IPS DF 6.9 (cell line): ENCODE measurements at regions not wholly inside any gene's neighbourhood (a gene's known extent, or its start where the extent isn't known, plus 50 kb on each side); places are given as distances from the start of the nearest gene placed in this dataset.

Experiments
- DNase-seq: peaks from one replicate; pipeline ENCODE4 v3.0.0-alpha.2; 2013; ENCODE audit warnings: low read depth, low spot score
- H3K27ac ChIP-seq: one replicate; pipeline ENCODE4 v1.5.1; 2013; ENCODE audit warnings: low read length, control low read depth
- H3K27me3 ChIP-seq: 2 replicates; pipeline ENCODE4 v1.6.1; 2013; ENCODE audit warnings: mild to moderate bottlenecking, low read length; ENCODE audit not compliant: control insufficient read depth, insufficient read depth
- H3K36me3 ChIP-seq: 2 replicates; pipeline ENCODE4 v1.6.1; 2013; ENCODE audit warnings: low read length; ENCODE audit not compliant: control insufficient read depth, insufficient read depth
- H3K4me1 ChIP-seq: 2 replicates; pipeline ENCODE4 v1.6.1; 2013; ENCODE audit warnings: low read length; ENCODE audit not compliant: control insufficient read depth, insufficient read depth
- H3K4me3 ChIP-seq: 2 replicates; pipeline ENCODE4 v1.5.1; 2013; ENCODE audit warnings: mild to moderate bottlenecking, low read length
- H3K9me3 ChIP-seq: 2 replicates; pipeline ENCODE4 v1.6.1; 2013; ENCODE audit warnings: low read length, inconsistent platforms; ENCODE audit not compliant: control insufficient read depth, insufficient read depth
- WGBS: extraction: QIAGEN DNeasy Blood & Tissue Kit; methylation state at CpG from one replicate; pipeline ENCODE4 v1.1.7; 2013; ENCODE audit warnings: mixed read lengths, missing lambda C conversion rate; ENCODE audit not compliant: insufficient read length, insufficient coverage; 5-methylcytosine and 5-hydroxymethylcytosine counted together

GRCh38 chr12:79515530-79515935, 175.2 kb downstream of the PAWR start:
- no peaks in the 10 kb centered on the region for H3K36me3 ChIP-seq
- no peak for DNase-seq
- H3K4me1 ChIP-seq: peaks cover 3% of the 10 kb centered on the region; the same call in 1 of the 2 replicates
- no peaks in the 10 kb centered on the region for H3K27me3 ChIP-seq
- no peak overlapping the region for H3K27ac ChIP-seq
- H3K4me3 ChIP-seq: no peak overlapping the region
- H3K9me3 ChIP-seq: no peaks in the 10 kb centered on the region
- no CpG with 5 or more reads among the region's 3 CpGs for WGBS

GRCh38 chr12:79514730-79515529, 175.8 kb downstream of the PAWR start:
- WGBS: no CpG with 5 or more reads among the region's 1 CpG

GRCh38 chr12:79512068-79512467, 178.7 kb downstream of the PAWR start:
- peak; percentile 54 for DNase-seq
- WGBS: no CpG with 5 or more reads among the region's 6 CpGs
- H3K4me3 ChIP-seq: no peak overlapping the region
- H3K27me3 ChIP-seq: no peaks in the 10 kb centered on the region
- no peaks in the 10 kb centered on the region for H3K36me3 ChIP-seq
- no peaks in the 10 kb centered on the region for H3K9me3 ChIP-seq
- H3K27ac ChIP-seq: no peak overlapping the region
- H3K4me1 ChIP-seq: peaks cover 3% of the 10 kb centered on the region; the same call in 1 of the 2 replicates

More at GRCh38 chr12:79514730-79515529, 175.8 kb downstream of the PAWR start:
- Histone ChIP-seq H3K27ac (no peak overlapping the region), H3K4me1 (peaks cover 3% of the 10 kb centered on the region; the same call in 1 of the 2 replicates), H3K36me3 (no peaks in the 10 kb centered on the region), H3K9me3 (no peaks in the 10 kb centered on the region), H3K27me3 (no peaks in the 10 kb centered on the region), H3K4me3 (no peak overlapping the region)
- no peak for DNase-seq

- WGBS: no CpG with 5 or more reads among the region's 2 CpGs
- no peaks in the 10 kb centered on the region for H3K9me3 ChIP-seq
- peaks cover 3% of the 10 kb centered on the region; the same call in 1 of the 2 replicates for H3K4me1 ChIP-seq
- H3K36me3 ChIP-seq: no peaks in the 10 kb centered on the region
- no peak overlapping the region for H3K4me3 ChIP-seq
- no peak overlapping the region for H3K27ac ChIP-seq
- H3K27me3 ChIP-seq: no peaks in the 10 kb centered on the region
- DNase-seq: no peak
Measured at GRCh38 chr12:79508622-79509021, 182.1 kb downstream of the PAWR start.
